Ovary (tissue), 7 donors: ENCODE measurements at regions not wholly inside any gene's neighbourhood (a gene's known extent, or its start where the extent isn't known, plus 50 kb on each side); places are given as distances from the start of the nearest gene placed in this dataset.

Experiments
- DNase-seq, 5 donors: peaks; one replicate each; pipeline ENCODE4 v3.0.0-alpha.2; 2019 to 2020
- H3K27ac ChIP-seq, 2 donors: fragments of 200-600 bp; one replicate each; pipeline versions ENCODE4 v1.5.1 to v1.8.0; 2019 to 2022
- H3K27me3 ChIP-seq: fragments of 200-600 bp; one replicate; pipeline ENCODE4 v1.8.0; 2022
- H3K36me3 ChIP-seq: fragments of 200-600 bp; sonication (generic); one replicate; pipeline ENCODE4 v1.5.1; 2019
- H3K4me1 ChIP-seq: one replicate; pipeline ENCODE4 v1.8.1; 2013; ENCODE audit warnings: mild to moderate bottlenecking, moderate library complexity; ENCODE audit not compliant: insufficient read depth
- H3K4me3 ChIP-seq: fragments of 200-600 bp; sonication (generic); one replicate; pipeline ENCODE4 v1.5.1; 2017
- H3K9me3 ChIP-seq, 2 donors: fragments of 200-600 bp in 1 of 2; sonication (generic) in 1 of 2; one replicate each; pipeline versions ENCODE4 v1.5.1 to v1.8.1; 2013 to 2019; ENCODE audit warnings: mild to moderate bottlenecking in 1 of 2, moderate library complexity in 1 of 2
- CTCF ChIP-seq, 3 donors: fragments of 450-650 bp in 2 of 3; fragments of 200-600 bp in 1 of 3; IDR thresholded peaks; one replicate each; pipeline versions ENCODE4 v1.5.1 to v1.8.0; 2016 to 2022; ENCODE audit warnings: antibody characterized with exemption in 3 of 3, mild to moderate bottlenecking in 1 of 3
- EP300 ChIP-seq: sonication (generic); formaldehyde crosslinking; IDR thresholded peaks from one replicate; pipeline ENCODE4 v1.6.1; 2017; ENCODE audit warnings: antibody characterized with exemption
- POLR2A ChIP-seq: fragments of 450-650 bp; IDR thresholded peaks from one replicate; pipeline ENCODE4 v1.6.1; 2017; ENCODE audit warnings: antibody characterized with exemption, mild to moderate bottlenecking, moderate library complexity
- WGBS, 3 donors: extraction: QIAGEN DNeasy Blood & Tissue Kit in 1 of 3; methylation state at CpG; one replicate each; pipeline versions ENCODE4 v1.1.5 to v1.1.7; 2013 to 2017; 5-methylcytosine and 5-hydroxymethylcytosine counted together
- intact Hi-C, 4 donors: fragments of 100-400 bp; cut with DNase I; formaldehyde crosslinking; loops; one replicate each; pipeline versions ENCODE4 v1.11.0 to v1.15.1; 2022 to 2023
- donor health status: DM: no; HTN: no; CAD: no; lungs with moderate emphysema.
- donor health status: DM: no; HTN: no; CAD: no.
- donor health status: Bipolar disorder and iron deficiency.
- donor health status: DM: no; HTN: no; CAD: no.
- donor health status: DM: yes; HTN: yes; CAD: no.

- 61 to 71% (median 62%) methylated on average over 2 of the region's 2 CpGs for WGBS, 3 donors
- intact Hi-C loops: no loop called here
- no peak for TF ChIP-seq CTCF (IDR thresholded peaks at IDR 0.05)
- no peak for TF ChIP-seq EP300
- no peak for TF ChIP-seq POLR2A
- no peak overlapping the region for H3K27ac ChIP-seq
- no peaks in the 10 kb centered on the region for H3K36me3 ChIP-seq
- H3K27me3 ChIP-seq: no peaks in the 10 kb centered on the region
- no peak overlapping the region for H3K4me3 ChIP-seq
- DNase-seq: no peak
- peaks cover 3% of the 10 kb centered on the region for H3K4me1 ChIP-seq
- H3K9me3 ChIP-seq: no peaks in the 10 kb centered on the region
These were observed 121.5 kb downstream of the POLR2M start for GRCh38 chr15:57827971-57828370.

GRCh38 chr15:57832183-57832582 is 125.7 kb downstream of the POLR2M start:
- TF ChIP-seq CTCF (IDR thresholded peaks at IDR 0.05) (no peak), EP300 (no peak), POLR2A (no peak)
- Histone ChIP-seq H3K27me3 (no peaks in the 10 kb centered on the region), H3K27ac (no peak overlapping the region), H3K9me3 (no peaks in the 10 kb centered on the region), H3K4me1 (no peaks in the 10 kb centered on the region), H3K36me3 (no peaks in the 10 kb centered on the region), H3K4me3 (no peak overlapping the region)
- intact Hi-C loops: no loop called here
- no peak for DNase-seq
- WGBS, 3 donors: 92 to 98% (median 96%) methylated on average over 1 of the region's 1 CpG

GRCh38 chr15:57835119-57835518 is 128.6 kb downstream of the POLR2M start:
- no peaks in the 10 kb centered on the region for H3K36me3 ChIP-seq
- TF ChIP-seq CTCF (IDR thresholded peaks at IDR 0.05) (no peak), EP300 (no peak), POLR2A (no peak)
- no peak for DNase-seq

GRCh38 chr15:57849317-57849716 is 142.8 kb downstream of the POLR2M start:
- Histone ChIP-seq H3K36me3 (no peaks in the 10 kb centered on the region), H3K4me3 (no peak overlapping the region), H3K9me3 (no peaks in the 10 kb centered on the region), H3K27me3 (no peaks in the 10 kb centered on the region), H3K4me1 (no peaks in the 10 kb centered on the region), H3K27ac (no peak overlapping the region)
- WGBS, 3 donors: 85 to 91% (median 91%) methylated on average over 5 of the region's 5 CpGs
- DNase-seq: no peak
- TF ChIP-seq CTCF (IDR thresholded peaks at IDR 0.05) (no peak), EP300 (no peak), POLR2A (no peak)
- intact Hi-C loops: no loop called here

More at GRCh38 chr15:57835119-57835518, 128.6 kb downstream of the POLR2M start:
- H3K4me3 ChIP-seq: no peak overlapping the region
- H3K27ac ChIP-seq: no peak overlapping the region
- intact Hi-C loops: no loop called here
- no peaks in the 10 kb centered on the region for H3K27me3 ChIP-seq
- whole genome bisulfite sequencing, 3 donors: 95 to 98% (median 97%) methylated on average over 3 of the region's 3 CpGs
- H3K9me3 ChIP-seq: no peaks in the 10 kb centered on the region
- H3K4me1 ChIP-seq: no peaks in the 10 kb centered on the region

GRCh38 chr15:57854531-57854930 is 148.0 kb downstream of the POLR2M start:
- intact Hi-C loops: loop anchor here in 3 of 4 donors (10.0 kb wide), 3 partner anchors 200 to 300 kb away; no protein-coding TSS in a partner anchor

More at GRCh38 chr15:57854531-57854930, 148.0 kb downstream of the POLR2M start:
- no peaks in the 10 kb centered on the region for H3K9me3 ChIP-seq
- H3K4me3 ChIP-seq: no peak overlapping the region
- H3K4me1 ChIP-seq: peaks cover 3% of the 10 kb centered on the region
- no peaks in the 10 kb centered on the region for H3K27me3 ChIP-seq
- H3K36me3 ChIP-seq: no peaks in the 10 kb centered on the region
- H3K27ac ChIP-seq: no peak overlapping the region
- TF ChIP-seq EP300 (no peak), CTCF (IDR thresholded peaks at IDR 0.05) (no peak), POLR2A (no peak)
- DNase-seq: no peak
